H1 (cell line): ENCODE measurements at regions not wholly inside any gene's neighbourhood (a gene's known extent, or its start where the extent isn't known, plus 50 kb on each side); places are given as distances from the start of the nearest gene placed in this dataset.

Experiments used
- CTCF ChIA-PET: fragments of 300-600 bp; sonication (Branson Sonifier 250); formaldehyde crosslinking; loops from one replicate; lab custom pipeline; 2021; ENCODE audit not compliant: partially characterized antibody; lab: Charles Lee
- POLR2A ChIA-PET: fragments of 300-600 bp; sonication (Branson Sonifier 250); formaldehyde crosslinking; loops from one replicate; lab custom pipeline; 2021; ENCODE audit warnings: inconsistent platforms; ENCODE audit not compliant: partially characterized antibody; lab: Charles Lee
- DNase-seq, 2 experiments: peaks; one replicate each; pipeline versions ENCODE4 v3.0.0 to v3.0.0-alpha.2; 2010 to 2022; ENCODE audit warnings: low spot score in 2 of 2, low read depth in 1 of 2, mixed read lengths in 1 of 2
- FAIRE-seq: peaks from 2 replicates; lab custom pipeline; 2011; peaks lifted over from hg19 to GRCh38; lab: Jason Lieb, UNC
- H2AFZ ChIP-seq: 2 replicates; pipeline ENCODE4 v1.8.1; 2012; ENCODE audit warnings: low read length, inconsistent platforms
- H2AK5ac ChIP-seq: 2 replicates; pipeline ENCODE4 v1.6.1; 2013; ENCODE audit warnings: low read depth, low read length
- H2BK120ac ChIP-seq: replicated peaks from 2 replicates; pipeline ENCODE3; 2013; ENCODE audit warnings: low read depth, low read length, inconsistent platforms
- H2BK12ac ChIP-seq: 2 replicates; pipeline ENCODE4 v1.6.1; 2013; ENCODE audit warnings: low read depth, low read length
- H2BK15ac ChIP-seq: 2 replicates; pipeline ENCODE4 v1.6.1; 2013; ENCODE audit warnings: low read length
- H2BK20ac ChIP-seq: 2 replicates; pipeline ENCODE4 v1.6.1; 2013; ENCODE audit warnings: low read length
- H2BK5ac ChIP-seq: 2 replicates; pipeline ENCODE4 v1.6.1; 2013; ENCODE audit warnings: low read depth, low read length
- H3K14ac ChIP-seq: 2 replicates; pipeline ENCODE4 v1.6.1; 2013; ENCODE audit warnings: inconsistent platforms; ENCODE audit not compliant: insufficient read length
- H3K18ac ChIP-seq: 2 replicates; pipeline ENCODE4 v1.6.1; 2013; ENCODE audit warnings: low read length; ENCODE audit errors: extremely low read depth
- H3K23ac ChIP-seq: 2 replicates; pipeline ENCODE4 v1.6.1; 2013; ENCODE audit warnings: inconsistent platforms; ENCODE audit not compliant: insufficient read length
- H3K23me2 ChIP-seq: 2 replicates; pipeline ENCODE4 v1.6.1; 2013; ENCODE audit warnings: low read depth, low read length
- H3K27ac ChIP-seq: 2 replicates; pipeline ENCODE4 v1.6.1; 2011; ENCODE audit warnings: low read depth, low read length, inconsistent platforms
- H3K27me3 ChIP-seq, 4 experiments: replicated peaks in 1 of 4; 1 replicate in 1 of 4; 2 replicates in 3 of 4; pipeline versions ENCODE4 v1.6.1 to v1.8.1; 2011 to 2013; ENCODE audit warnings: low read length in 3 of 4, mild to moderate bottlenecking in 3 of 4, inconsistent platforms in 2 of 4, mixed read lengths in 2 of 4, moderate library complexity in 1 of 4; ENCODE audit not compliant: control insufficient read depth in 3 of 4, insufficient read depth in 3 of 4; ENCODE audit errors: extremely low read depth in 1 of 4
- H3K36me3 ChIP-seq, 4 experiments: 2 replicates each; pipeline versions ENCODE4 v1.6.1 to v1.8.1; 2011 to 2013; ENCODE audit warnings: mild to moderate bottlenecking in 4 of 4, low read length in 3 of 4, moderate library complexity in 2 of 4, control low read depth in 1 of 4, inconsistent platforms in 1 of 4; ENCODE audit not compliant: insufficient read depth in 4 of 4, control insufficient read depth in 2 of 4
- H3K4ac ChIP-seq: replicated peaks from 2 replicates; pipeline ENCODE3; 2013; ENCODE audit warnings: low read length, low read depth, mixed read lengths, inconsistent platforms; ENCODE audit not compliant: insufficient read length
- H3K4me1 ChIP-seq, 4 experiments: replicated peaks in 1 of 4; 1 replicate in 1 of 4; 2 replicates in 3 of 4; pipeline versions ENCODE4 v1.6.1 to v1.8.1; 2011 to 2013; ENCODE audit warnings: low read length in 3 of 4, inconsistent platforms in 2 of 4, mixed read lengths in 1 of 4; ENCODE audit not compliant: insufficient read depth in 4 of 4, control insufficient read depth in 3 of 4
- H3K4me2 ChIP-seq, 2 experiments: 2 replicates each; pipeline versions ENCODE4 v1.6.1 to v1.8.1; 2011 to 2013; ENCODE audit warnings: low read depth in 2 of 2, low read length in 2 of 2, control low read depth in 1 of 2, inconsistent platforms in 1 of 2, mild to moderate bottlenecking in 1 of 2; ENCODE audit not compliant: insufficient read depth in 1 of 2
- H3K4me3 ChIP-seq, 4 experiments: fragments of 200-600, 300-600 bp in 1 of 4; sonication (generic), shearing (Covaris generic), sonication (Bioruptor Twin) in 1 of 4; 2 replicates each; pipeline versions ENCODE4 v1.5.1 to v1.8.1; 2011 to 2016; ENCODE audit warnings: low read length in 4 of 4, low read depth in 3 of 4, control low read depth in 2 of 4, inconsistent platforms in 2 of 4, mild to moderate bottlenecking in 2 of 4, mixed read lengths in 1 of 4, moderate library complexity in 1 of 4; ENCODE audit not compliant: insufficient read depth in 2 of 4; ENCODE audit errors: extremely low read depth in 1 of 4
- H3K56ac ChIP-seq: replicated peaks from 2 replicates; pipeline ENCODE3; 2013; ENCODE audit warnings: low read depth, mild to moderate bottlenecking, mixed read lengths, low read length, inconsistent platforms; ENCODE audit not compliant: insufficient read length
- H3K79me1 ChIP-seq: 2 replicates; pipeline ENCODE4 v1.6.1; 2013; ENCODE audit warnings: low read depth, low read length, control low read depth
- H3K79me2 ChIP-seq, 2 experiments: 2 replicates each; pipeline versions ENCODE4 v1.6.1 to v1.8.1; 2012 to 2013; ENCODE audit warnings: low read length in 2 of 2, mild to moderate bottlenecking in 2 of 2, inconsistent platforms in 1 of 2; ENCODE audit not compliant: insufficient read depth in 2 of 2, control insufficient read depth in 1 of 2
- H3K9ac ChIP-seq, 4 experiments: replicated peaks in 1 of 4; 1 replicate in 1 of 4; 2 replicates in 3 of 4; pipeline versions ENCODE4 v1.6.1 to v1.8.1; 2011 to 2013; ENCODE audit warnings: low read depth in 3 of 4, low read length in 3 of 4, control low read depth in 2 of 4, mild to moderate bottlenecking in 2 of 4, moderate library complexity in 2 of 4, inconsistent platforms in 1 of 4; ENCODE audit errors: extremely low read depth in 1 of 4
- H3K9me3 ChIP-seq, 2 experiments: 2 replicates each; pipeline versions ENCODE4 v1.6.1 to v1.8.1; 2012 to 2013; ENCODE audit warnings: mild to moderate bottlenecking in 2 of 2, moderate library complexity in 2 of 2, control low read depth in 1 of 2, inconsistent platforms in 1 of 2, low read depth in 1 of 2, low read length in 1 of 2, mixed read lengths in 1 of 2; ENCODE audit not compliant: insufficient read depth in 2 of 2
- H4K20me1 ChIP-seq, 2 experiments: replicated peaks in 1 of 2; 2 replicates each; pipeline versions ENCODE3 to v1.8.1; 2011 to 2013; ENCODE audit warnings: inconsistent platforms in 2 of 2, low read length in 2 of 2, mild to moderate bottlenecking in 1 of 2; ENCODE audit not compliant: insufficient read depth in 2 of 2, control insufficient read depth in 1 of 2
- H4K5ac ChIP-seq: 2 replicates; pipeline ENCODE4 v1.6.1; 2013; ENCODE audit warnings: low read length, low read depth, mixed read lengths, inconsistent platforms; ENCODE audit not compliant: insufficient read length
- H4K8ac ChIP-seq: 2 replicates; pipeline ENCODE4 v1.8.0; 2013; ENCODE audit warnings: mild to moderate bottlenecking, moderate library complexity, low read length, inconsistent platforms; ENCODE audit not compliant: insufficient read depth; ENCODE audit errors: extremely low read depth
- H4K91ac ChIP-seq: replicated peaks from 2 replicates; pipeline ENCODE3; 2013; ENCODE audit warnings: low read length, mixed read lengths, inconsistent platforms; ENCODE audit not compliant: insufficient read length
- CTBP2 ChIP-seq: IDR thresholded peaks from 2 replicates; pipeline ENCODE4 v1.7.0; 2011; ENCODE audit warnings: borderline replicate concordance, mild to moderate bottlenecking, moderate library complexity, mixed read lengths, low read length; ENCODE audit not compliant: insufficient read depth, insufficient read length
- PHF8 ChIP-seq: fragments of 200-600 bp; sonication (generic); conservative IDR thresholded peaks from 2 replicates; pipeline ENCODE4 v1.7.1; 2012; ENCODE audit warnings: low read depth, mild to moderate bottlenecking, inconsistent platforms, low read length, moderate library complexity
- WGBS, 2 experiments: shearing (Covaris generic) in 1 of 2; methylation state at CpG; one replicate each; pipeline versions ENCODE4 v1.1.6 to v1.1.7; 2013 to 2015; ENCODE audit warnings: low lambda C conversion rate in 2 of 2, mixed read lengths in 2 of 2, inconsistent platforms in 1 of 2, low coverage in 1 of 2, missing lambda C conversion rate in 1 of 2; ENCODE audit not compliant: insufficient replicate concordance in 2 of 2, insufficient coverage in 1 of 2, insufficient read length in 1 of 2; ENCODE audit errors: extremely low coverage in 1 of 2, missing lambda C conversion rate in 1 of 2; 5-methylcytosine and 5-hydroxymethylcytosine counted together

GRCh38 chr7:93817526-93817925 is 73.0 kb downstream of the TFPI2 start:
- no peak overlapping the region for H3K18ac ChIP-seq
- H4K91ac ChIP-seq, result no peak overlapping the region
- H2BK15ac ChIP-seq, result no peak overlapping the region
- H3K4me1 ChIP-seq, result peaks cover 0 to 5% (median 0%) of the 10 kb centered on the region in 4 experiments; a peak in 1 of 7 replicates
- H3K23me2 ChIP-seq, result no peaks in the 10 kb centered on the region
- H2BK12ac ChIP-seq, result no peak overlapping the region
- no peak overlapping the region for H2BK20ac ChIP-seq
- no peak for DNase-seq
- H3K9me3 ChIP-seq, result no peaks in the 10 kb centered on the region
- H4K5ac ChIP-seq, result no peak overlapping the region
- no peak overlapping the region for H3K4ac ChIP-seq
- no peak overlapping the region for H2BK120ac ChIP-seq
- 79% methylated on average over 1 of the region's 1 CpG; no CpG with 5 or more reads in 1 of the 2 experiments for WGBS, 2 experiments
- no peak overlapping the region for H3K23ac ChIP-seq
- H3K4me3 ChIP-seq, result no peak overlapping the region
- H3K27ac ChIP-seq, result no peak overlapping the region
- POLR2A ChIA-PET, result no interaction called here
- no peaks in the 10 kb centered on the region for H4K20me1 ChIP-seq
- H3K9ac ChIP-seq, result no peak overlapping the region
- no peak overlapping the region for H3K4me2 ChIP-seq
- H3K14ac ChIP-seq, result no peak overlapping the region
- no peak overlapping the region for H2AK5ac ChIP-seq
- no peaks in the 10 kb centered on the region for H3K79me2 ChIP-seq
- no peak overlapping the region for H2AFZ ChIP-seq
- H4K8ac ChIP-seq, result no peak overlapping the region
- H3K79me1 ChIP-seq, result no peaks in the 10 kb centered on the region
- no peak overlapping the region for H2BK5ac ChIP-seq
- no peak for TF ChIP-seq CTBP2
- no peak for TF ChIP-seq PHF8
- CTCF ChIA-PET, result interaction anchor here (1.2 kb wide), 1 partner anchor 45 kb away, joined by 4 read pairs; no protein-coding TSS in a partner anchor
- H3K27me3 ChIP-seq, result no peaks in the 10 kb centered on the region
- no peak overlapping the region for H3K56ac ChIP-seq
- FAIRE-seq, result no peak
- no peaks in the 10 kb centered on the region for H3K36me3 ChIP-seq
